ENCODE measurements at regions not wholly inside any gene's neighbourhood (a gene's known extent, or its start where the extent isn't known, plus 50 kb on each side); places are given as distances from the start of the nearest gene placed in this dataset.

GRCh38 chr12:42686514-42687172 is 97.1 kb upstream of the PRICKLE1 start:
- H3K4me3 ChIP-seq (ENCODE audit: low read length) = no peak overlapping the region
- DNase-seq (ENCODE audit: low read depth) = no peak
- TF ChIP-seq, protein P1, sequence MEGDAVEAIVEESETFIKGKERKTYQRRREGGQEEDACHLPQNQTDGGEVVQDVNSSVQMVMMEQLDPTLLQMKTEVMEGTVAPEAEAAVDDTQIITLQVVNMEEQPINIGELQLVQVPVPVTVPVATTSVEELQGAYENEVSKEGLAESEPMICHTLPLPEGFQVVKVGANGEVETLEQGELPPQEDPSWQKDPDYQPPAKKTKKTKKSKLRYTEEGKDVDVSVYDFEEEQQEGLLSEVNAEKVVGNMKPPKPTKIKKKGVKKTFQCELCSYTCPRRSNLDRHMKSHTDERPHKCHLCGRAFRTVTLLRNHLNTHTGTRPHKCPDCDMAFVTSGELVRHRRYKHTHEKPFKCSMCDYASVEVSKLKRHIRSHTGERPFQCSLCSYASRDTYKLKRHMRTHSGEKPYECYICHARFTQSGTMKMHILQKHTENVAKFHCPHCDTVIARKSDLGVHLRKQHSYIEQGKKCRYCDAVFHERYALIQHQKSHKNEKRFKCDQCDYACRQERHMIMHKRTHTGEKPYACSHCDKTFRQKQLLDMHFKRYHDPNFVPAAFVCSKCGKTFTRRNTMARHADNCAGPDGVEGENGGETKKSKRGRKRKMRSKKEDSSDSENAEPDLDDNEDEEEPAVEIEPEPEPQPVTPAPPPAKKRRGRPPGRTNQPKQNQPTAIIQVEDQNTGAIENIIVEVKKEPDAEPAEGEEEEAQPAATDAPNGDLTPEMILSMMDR (conservative IDR thresholded peaks at IDR 0.05; ENCODE audit: low read length) = no peak

DNA sequence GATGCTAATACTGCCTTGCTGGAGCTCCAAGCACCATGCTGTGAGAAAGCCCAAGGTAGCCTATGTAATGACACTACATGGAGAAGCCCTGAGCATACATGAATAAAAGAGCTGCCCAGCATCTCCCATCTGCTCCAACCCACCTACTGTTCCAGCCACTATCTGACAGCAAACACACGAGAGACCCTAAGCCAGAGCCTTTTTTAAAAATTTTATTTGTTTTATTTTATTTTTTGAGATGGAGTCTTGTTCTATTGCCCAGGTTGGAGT is 95.2 kb upstream of the PRICKLE1 start:
- TF ChIP-seq, protein P1 (conservative IDR thresholded peaks at IDR 0.05; ENCODE audit: low read length) = no peak
- DNase-seq (ENCODE audit: low read depth) = no peak
- H3K4me3 ChIP-seq (ENCODE audit: low read length) = no peak overlapping the region

DNA sequence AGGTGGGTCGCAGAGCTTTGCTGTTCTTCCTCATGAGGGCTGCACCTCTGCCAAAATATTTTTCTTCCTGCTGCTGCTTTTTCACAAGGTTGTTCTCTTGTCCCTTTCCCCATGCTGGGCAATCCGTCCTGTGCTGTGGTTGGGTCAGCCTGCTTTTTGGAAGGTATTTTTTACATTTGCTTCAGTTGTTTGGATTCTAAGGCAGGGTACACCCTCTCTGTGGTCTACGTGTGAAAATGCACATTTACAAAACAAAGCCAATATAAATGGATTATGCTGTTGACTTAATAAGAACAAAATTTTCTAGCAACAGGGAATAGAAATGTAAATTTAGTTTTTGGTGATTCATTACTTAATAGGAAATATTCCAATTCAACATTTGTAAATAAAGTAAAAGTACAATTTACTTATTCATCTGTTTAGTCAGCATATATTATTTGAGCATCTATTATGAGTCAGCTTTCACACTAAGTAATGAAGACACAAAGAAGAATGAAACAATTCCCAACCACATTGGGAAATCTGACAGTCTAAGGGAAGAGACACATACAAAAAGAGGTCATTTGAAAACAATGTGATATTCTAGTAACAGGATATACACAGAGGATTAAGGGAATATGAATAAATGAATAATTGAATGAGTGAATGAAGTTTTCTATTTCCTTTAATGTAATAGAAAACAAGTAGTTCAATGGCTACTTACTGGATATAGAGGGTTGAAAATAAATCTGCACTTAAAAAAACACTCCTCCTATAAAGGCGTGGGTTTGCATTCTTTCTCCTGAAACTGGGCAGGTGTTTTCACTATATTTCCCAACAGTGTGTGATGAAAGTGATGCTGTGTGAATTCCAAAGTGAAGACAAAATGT is 94.6 kb upstream of the PRICKLE1 start:
- peak; percentile 12 for DNase-seq (ENCODE audit: low read depth)
- TF ChIP-seq, protein P1 (conservative IDR thresholded peaks at IDR 0.05; ENCODE audit: low read length) = no peak
- no peak overlapping the region for H3K4me3 ChIP-seq (ENCODE audit: low read length)

DNA sequence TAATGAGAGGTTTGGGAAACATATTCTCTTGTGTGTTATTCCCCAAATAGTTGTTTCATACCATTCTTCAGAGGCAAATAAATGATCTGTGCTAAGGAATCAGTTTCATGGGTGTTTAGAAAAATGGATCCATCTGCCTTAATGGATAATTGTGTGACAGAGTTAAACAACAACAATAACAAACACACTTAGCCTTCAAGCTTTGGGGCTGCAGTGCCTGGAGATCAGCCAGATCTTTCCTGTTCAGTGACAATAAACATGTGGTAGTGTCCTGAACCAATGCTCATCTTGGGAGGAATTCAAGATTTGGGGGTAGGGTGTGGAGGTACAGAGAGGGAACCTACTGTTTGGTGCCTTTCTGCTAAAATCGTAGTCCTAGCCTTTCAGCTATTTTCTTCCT is 93.7 kb upstream of the PRICKLE1 start:
- TF ChIP-seq, protein P1 (conservative IDR thresholded peaks at IDR 0.05; ENCODE audit: low read length) = no peak
- no peak for DNase-seq (ENCODE audit: low read depth)
- no peak overlapping the region for H3K4me3 ChIP-seq (ENCODE audit: low read length)

DNA sequence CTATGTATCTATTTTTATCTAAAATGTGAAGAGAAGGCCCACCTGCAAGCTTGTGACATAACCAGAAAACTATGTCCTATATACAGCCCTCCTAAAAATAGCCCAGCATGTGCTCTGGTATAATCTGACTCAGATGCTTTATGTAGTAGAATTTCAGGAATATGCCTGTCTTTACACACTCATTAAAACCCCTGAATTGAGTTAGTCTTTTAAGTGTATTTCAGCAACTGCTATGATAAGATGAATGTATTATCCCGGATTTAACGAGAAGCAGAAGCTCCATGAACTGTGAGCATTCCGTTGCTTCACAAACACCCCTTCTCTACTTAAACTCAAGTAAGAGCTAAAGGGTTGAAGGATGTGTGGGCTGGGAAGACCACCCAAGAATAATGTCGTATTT is 89.9 kb upstream of the PRICKLE1 start:
- H3K4me3 ChIP-seq (ENCODE audit: low read length) = no peak overlapping the region
- TF ChIP-seq, protein P1 (conservative IDR thresholded peaks at IDR 0.05; ENCODE audit: low read length) = no peak
- DNase-seq (ENCODE audit: low read depth) = no peak

DNA sequence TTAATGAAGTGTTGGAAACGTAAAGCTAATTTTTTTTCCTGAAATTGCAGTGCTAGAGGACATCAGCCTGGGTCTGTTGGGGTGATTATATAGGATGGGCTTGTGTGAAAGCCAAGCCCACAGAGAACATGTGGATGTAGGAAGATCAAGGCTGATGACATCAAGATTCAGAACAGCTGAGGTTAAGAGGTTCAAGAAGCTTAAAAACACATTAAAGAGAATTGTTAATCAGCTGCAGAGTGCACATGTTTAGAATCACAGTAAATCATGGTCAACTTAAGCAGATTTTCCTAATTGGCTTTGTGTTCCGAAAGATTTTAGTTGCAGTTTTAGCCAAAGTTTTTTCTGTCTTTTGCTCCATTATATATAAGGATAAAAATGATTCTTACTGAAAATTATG is 87.9 kb upstream of the PRICKLE1 start:
- no peak overlapping the region for H3K4me3 ChIP-seq (ENCODE audit: low read length)
- DNase-seq (ENCODE audit: low read depth) = no peak
- TF ChIP-seq, protein P1 (conservative IDR thresholded peaks at IDR 0.05; ENCODE audit: low read length) = no peak

DNA sequence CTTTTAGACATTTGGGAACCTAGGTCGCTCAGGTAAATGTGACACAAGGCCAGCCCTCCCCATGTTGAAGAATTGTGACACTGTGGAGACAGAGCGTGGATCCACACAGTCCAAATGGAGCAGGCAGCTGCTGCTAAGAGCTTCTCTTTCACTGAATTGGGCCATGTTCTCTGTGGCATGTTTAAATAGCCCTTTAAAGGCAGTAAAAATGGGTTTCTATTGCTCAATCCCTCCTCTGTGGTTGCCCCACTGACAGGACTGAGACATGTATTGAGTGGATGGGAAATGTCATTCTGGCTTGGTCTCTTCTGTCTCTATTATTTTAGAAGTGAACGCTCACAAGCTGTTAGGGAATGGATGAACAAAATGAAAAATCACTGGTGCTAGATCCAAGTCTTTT is 84.0 kb upstream of the PRICKLE1 start:
- H3K4me3 ChIP-seq (ENCODE audit: low read length) = no peak overlapping the region
- TF ChIP-seq, protein P1 (conservative IDR thresholded peaks at IDR 0.05; ENCODE audit: low read length) = no peak
- DNase-seq (ENCODE audit: low read depth) = no peak

Measured in AG10803 (cell line).